ENCODE measurements at regions not wholly inside any gene's neighbourhood (a gene's known extent, or its start where the extent isn't known, plus 50 kb on each side); places are given as distances from the start of the nearest gene placed in this dataset.

- no peak for TF ChIP-seq CEBPB (IDR thresholded peaks at IDR 0.05)
- no peak for TF ChIP-seq EP300 (IDR thresholded peaks at IDR 0.05; ENCODE audit: borderline replicate concordance)
- no peak for TF ChIP-seq TAF1 (IDR thresholded peaks at IDR 0.05; ENCODE audit: low read depth)
- TF ChIP-seq MAX (IDR thresholded peaks at IDR 0.05) = no peak
- TF ChIP-seq CREB1 (IDR thresholded peaks at IDR 0.05; ENCODE audit: low read depth) = no peak
- TF ChIP-seq NFIC (IDR thresholded peaks at IDR 0.05) = no peak
- no peak for TF ChIP-seq RAD21 (IDR thresholded peaks at IDR 0.05; ENCODE audit: low read depth)
- TF ChIP-seq FOXM1 (IDR thresholded peaks at IDR 0.05; ENCODE audit: borderline replicate concordance, low read depth) = no peak
- no peak for TF ChIP-seq REST (IDR thresholded peaks at IDR 0.05; ENCODE audit: low read depth)
- no peak for TF ChIP-seq USF1 (IDR thresholded peaks at IDR 0.05)
Observed at GRCh38 chr5:66411701-66412100, 184.5 kb upstream of the MAST4 start.

Measured in Ishikawa (cell line).